ENCODE measurements at regions not wholly inside any gene's neighbourhood (a gene's known extent, or its start where the extent isn't known, plus 50 kb on each side); places are given as distances from the start of the nearest gene placed in this dataset.

DNA sequence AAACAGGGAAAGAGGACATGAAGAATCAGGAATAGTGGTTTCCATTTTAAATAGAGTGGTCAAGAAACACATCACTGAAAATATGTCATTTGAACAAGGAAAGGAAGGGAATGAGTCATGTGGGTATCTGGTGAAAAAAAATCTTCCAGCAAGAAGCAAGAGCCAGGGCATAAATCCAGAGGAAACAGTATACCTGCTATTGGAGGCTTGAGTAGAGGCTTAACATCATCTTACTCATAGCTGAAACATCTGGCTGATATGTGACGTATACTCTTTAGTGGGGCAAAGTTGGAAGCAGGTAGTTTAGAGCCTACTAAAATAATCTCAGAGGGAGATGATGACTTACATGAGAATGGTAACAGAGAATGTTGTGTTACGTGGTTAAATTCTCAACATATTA is 517.2 kb downstream of the CAAP1 start:
- no peak overlapping the region for H3K27ac ChIP-seq
- DNase-seq: no peak
- no peaks in the 10 kb centered on the region for H3K27me3 ChIP-seq
- H3K4me3 ChIP-seq: no peak overlapping the region
- WGBS, 2 donors: 75 to 85% methylated on average over 2 of the region's 2 CpGs
- peaks cover 0 to 14% (median 0%) of the 10 kb centered on the region in 11 donors for H3K9me3 ChIP-seq
- H3K4me1 ChIP-seq: no peaks in the 10 kb centered on the region
- no peaks in the 10 kb centered on the region for H3K36me3 ChIP-seq
- TF ChIP-seq, protein P1, sequence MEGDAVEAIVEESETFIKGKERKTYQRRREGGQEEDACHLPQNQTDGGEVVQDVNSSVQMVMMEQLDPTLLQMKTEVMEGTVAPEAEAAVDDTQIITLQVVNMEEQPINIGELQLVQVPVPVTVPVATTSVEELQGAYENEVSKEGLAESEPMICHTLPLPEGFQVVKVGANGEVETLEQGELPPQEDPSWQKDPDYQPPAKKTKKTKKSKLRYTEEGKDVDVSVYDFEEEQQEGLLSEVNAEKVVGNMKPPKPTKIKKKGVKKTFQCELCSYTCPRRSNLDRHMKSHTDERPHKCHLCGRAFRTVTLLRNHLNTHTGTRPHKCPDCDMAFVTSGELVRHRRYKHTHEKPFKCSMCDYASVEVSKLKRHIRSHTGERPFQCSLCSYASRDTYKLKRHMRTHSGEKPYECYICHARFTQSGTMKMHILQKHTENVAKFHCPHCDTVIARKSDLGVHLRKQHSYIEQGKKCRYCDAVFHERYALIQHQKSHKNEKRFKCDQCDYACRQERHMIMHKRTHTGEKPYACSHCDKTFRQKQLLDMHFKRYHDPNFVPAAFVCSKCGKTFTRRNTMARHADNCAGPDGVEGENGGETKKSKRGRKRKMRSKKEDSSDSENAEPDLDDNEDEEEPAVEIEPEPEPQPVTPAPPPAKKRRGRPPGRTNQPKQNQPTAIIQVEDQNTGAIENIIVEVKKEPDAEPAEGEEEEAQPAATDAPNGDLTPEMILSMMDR (IDR thresholded peaks at IDR 0.05): no peak
- ATAC-seq: no peak
- intact Hi-C loops (cut with DNase I): loop anchor here in 1 of 10 donors (10.0 kb wide), 1 partner anchor 279 kb away; no protein-coding TSS in a partner anchor

DNA sequence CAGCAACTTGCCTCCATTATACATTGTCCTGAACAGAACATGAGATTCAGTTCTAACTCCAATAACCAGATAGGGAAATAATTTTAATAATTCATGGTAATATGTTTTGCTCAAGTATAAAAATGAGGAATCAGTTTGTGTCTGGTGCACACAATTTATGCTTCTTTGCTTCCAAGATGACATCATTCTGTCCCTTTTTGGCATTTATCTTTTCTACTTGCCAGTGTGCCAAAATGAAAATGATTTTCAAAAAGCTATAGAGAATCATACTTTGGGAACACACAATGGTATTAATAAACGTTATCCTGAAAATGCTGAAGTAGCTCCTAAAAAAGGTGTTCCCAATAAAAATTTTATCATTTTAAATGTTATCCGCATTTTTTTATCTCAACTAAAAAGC is 519.0 kb downstream of the CAAP1 start:
- ATAC-seq: no peak
- Histone ChIP-seq H3K36me3 (no peaks in the 10 kb centered on the region), H3K9me3 (peaks cover 0 to 12% (median 0%) of the 10 kb centered on the region in 11 donors), H3K4me3 (no peak overlapping the region), H3K4me1 (no peaks in the 10 kb centered on the region), H3K27me3 (no peaks in the 10 kb centered on the region), H3K27ac (no peak overlapping the region)
- DNase-seq: no peak
- WGBS, 2 donors: 86 to 89% methylated on average over 2 of the region's 2 CpGs
- intact Hi-C loops (cut with DNase I): loop anchor here in 1 of 10 donors (10.0 kb wide), 1 partner anchor 281 kb away; no protein-coding TSS in a partner anchor
- TF ChIP-seq, protein P1 (IDR thresholded peaks at IDR 0.05): no peak

DNA sequence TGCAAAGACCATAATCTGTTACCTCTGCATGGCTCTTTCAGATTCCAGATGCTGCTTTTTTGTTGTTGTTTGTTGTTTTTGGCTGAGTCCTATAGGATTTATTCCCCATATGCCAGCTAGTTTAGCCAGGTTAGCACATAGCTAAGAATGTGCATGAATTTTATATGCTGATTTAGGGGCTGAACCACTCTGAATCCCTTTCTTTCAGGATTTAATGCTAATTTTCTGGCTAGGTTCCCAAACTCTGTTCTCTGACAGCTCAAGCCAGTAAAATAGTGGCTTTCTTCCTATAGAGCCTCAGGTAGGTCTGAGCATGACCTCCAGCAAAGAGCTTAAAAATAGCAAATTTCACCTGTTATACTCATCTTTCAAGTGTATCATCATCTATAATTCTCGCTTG is 521.4 kb downstream of the CAAP1 start:
- H3K4me3 ChIP-seq: no peak overlapping the region
- DNase-seq (no peak), ATAC-seq (no peak)
- H3K9me3 ChIP-seq: no peaks in the 10 kb centered on the region
- H3K27ac ChIP-seq: no peak overlapping the region
- intact Hi-C loops (cut with DNase I): loop anchor here in 1 of 10 donors (10.0 kb wide), 1 partner anchor 284 kb away; no protein-coding TSS in a partner anchor
- WGBS, 2 donors: 81 to 87% methylated on average over 1 of the region's 1 CpG
- no peaks in the 10 kb centered on the region for H3K4me1 ChIP-seq
- TF ChIP-seq, protein P1 (IDR thresholded peaks at IDR 0.05): no peak
- H3K36me3 ChIP-seq: no peaks in the 10 kb centered on the region
- no peaks in the 10 kb centered on the region for H3K27me3 ChIP-seq

DNA sequence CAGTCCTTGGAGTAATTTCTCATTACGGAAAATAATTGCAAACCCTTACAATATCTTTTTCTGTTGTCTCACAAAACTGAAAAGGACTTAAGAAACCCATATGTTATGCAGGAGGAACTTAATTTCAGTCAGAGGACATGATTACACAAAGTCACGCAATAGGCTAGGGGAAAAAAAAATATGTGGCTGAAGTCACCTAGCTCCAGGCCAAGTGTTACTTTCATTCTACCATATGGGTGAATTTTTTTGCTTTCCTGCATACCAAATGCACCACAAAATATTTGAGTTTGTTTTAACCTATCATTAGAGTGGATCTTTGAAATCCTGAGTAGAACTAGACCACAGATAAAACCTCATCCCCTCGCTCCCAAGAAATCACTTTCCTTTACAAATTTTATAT is 523.5 kb downstream of the CAAP1 start:
- ATAC-seq (no peak), DNase-seq (no peak)
- intact Hi-C loops (cut with DNase I): loop anchor here in 1 of 10 donors (10.0 kb wide), 1 partner anchor 56 kb away; no protein-coding TSS in a partner anchor
- Histone ChIP-seq H3K4me3 (no peak overlapping the region), H3K4me1 (no peaks in the 10 kb centered on the region), H3K36me3 (no peaks in the 10 kb centered on the region), H3K27ac (no peak overlapping the region), H3K27me3 (no peaks in the 10 kb centered on the region), H3K9me3 (no peaks in the 10 kb centered on the region)
- WGBS, 2 donors: 90 to 93% methylated on average over 3 of the region's 3 CpGs
- TF ChIP-seq, protein P1 (IDR thresholded peaks at IDR 0.05): no peak
